GM06990 (cell line): ENCODE measurements at regions not wholly inside any gene's neighbourhood (a gene's known extent, or its start where the extent isn't known, plus 50 kb on each side); places are given as distances from the start of the nearest gene placed in this dataset.

Experiments used
- DNase-seq: peaks from one replicate; pipeline ENCODE4 v3.0.0-alpha.2; 2011; ENCODE audit not compliant: insufficient read length; ENCODE audit errors: extremely low read depth
- H3K27me3 ChIP-seq: replicated peaks from 2 replicates; pipeline ENCODE4 v1.6.0; 2011; ENCODE audit warnings: low read length; ENCODE audit not compliant: control insufficient read depth, insufficient read depth
- H3K36me3 ChIP-seq: 2 replicates; pipeline ENCODE4 v1.5.1; 2011; ENCODE audit warnings: low read length; ENCODE audit not compliant: control insufficient read depth, insufficient read depth
- H3K4me3 ChIP-seq: replicated peaks from 2 replicates; pipeline ENCODE4 v1.5.1; 2011; ENCODE audit warnings: low read depth, mild to moderate bottlenecking, control low read depth, low read length
- CTCF ChIP-seq: IDR thresholded peaks from 2 replicates; pipeline ENCODE4 v1.5.1; 2011; ENCODE audit warnings: low read length, control low read depth, mild to moderate bottlenecking, inconsistent platforms; ENCODE audit not compliant: insufficient read depth, poor library complexity, severe bottlenecking

GRCh38 chr18:26741758-26742157 is 123.7 kb downstream of the AQP4 start:
- H3K36me3 ChIP-seq, result no peaks in the 10 kb centered on the region
- no peak overlapping the region for H3K4me3 ChIP-seq
- TF ChIP-seq CTCF, result no peak
- DNase-seq, result no peak
- no peaks in the 10 kb centered on the region for H3K27me3 ChIP-seq

GRCh38 chr18:26741048-26741447 is 124.5 kb downstream of the AQP4 start:
- Histone ChIP-seq H3K27me3 (no peaks in the 10 kb centered on the region), H3K36me3 (no peaks in the 10 kb centered on the region), H3K4me3 (no peak overlapping the region)
- DNase-seq, result no peak
- no peak for TF ChIP-seq CTCF

GRCh38 chr18:26740396-26740795 is 125.1 kb downstream of the AQP4 start:
- no peak for TF ChIP-seq CTCF
- H3K36me3 ChIP-seq, result no peaks in the 10 kb centered on the region
- no peaks in the 10 kb centered on the region for H3K27me3 ChIP-seq
- no peak overlapping the region for H3K4me3 ChIP-seq
- DNase-seq, result no peak

GRCh38 chr18:26738706-26739105 is 126.8 kb downstream of the AQP4 start:
- Histone ChIP-seq H3K36me3 (no peaks in the 10 kb centered on the region), H3K27me3 (no peaks in the 10 kb centered on the region), H3K4me3 (no peak overlapping the region)
- no peak for DNase-seq
- no peak for TF ChIP-seq CTCF

GRCh38 chr18:26736301-26736700 is 129.2 kb downstream of the AQP4 start:
- no peak for TF ChIP-seq CTCF
- no peaks in the 10 kb centered on the region for H3K36me3 ChIP-seq
- H3K27me3 ChIP-seq, result no peaks in the 10 kb centered on the region
- no peak for DNase-seq
- H3K4me3 ChIP-seq, result no peak overlapping the region

- no peaks in the 10 kb centered on the region for H3K27me3 ChIP-seq
- no peaks in the 10 kb centered on the region for H3K36me3 ChIP-seq
- TF ChIP-seq CTCF, result no peak
- no peak overlapping the region for H3K4me3 ChIP-seq
- no peak for DNase-seq
Measured at GRCh38 chr18:26734760-26735159, 130.7 kb downstream of the AQP4 start.
